Activated naive CD8-positive, alpha-beta T cell treated with anti-CD3 and anti-CD28 coated beads, Interleukin-2, amount 50 U/mL, for 24 hours (primary cell): ENCODE measurements at regions not wholly inside any gene's neighbourhood (a gene's known extent, or its start where the extent isn't known, plus 50 kb on each side); places are given as distances from the start of the nearest gene placed in this dataset.

ENCODE experiments used
- ATAC-seq: fragments of 150-1000 bp; cut with Tn5 transposase; one replicate; pipeline ENCODE4 v1.10.0; 2021
- DNase-seq: peaks from one replicate; pipeline ENCODE4 v3.0.0; 2021
- H3K27ac Mint-ChIP-seq: one replicate; pipeline ENCODE4 v1.8.0; 2021; ENCODE audit warnings: mild to moderate bottlenecking, mixed read lengths
- H3K27me3 Mint-ChIP-seq: one replicate; pipeline ENCODE4 v1.8.0; 2021; ENCODE audit warnings: mixed read lengths
- H3K36me3 Mint-ChIP-seq: one replicate; pipeline ENCODE4 v1.8.0; 2021; ENCODE audit warnings: low read depth, mixed read lengths
- H3K4me1 Mint-ChIP-seq: one replicate; pipeline ENCODE4 v1.8.0; 2021; ENCODE audit warnings: mixed read lengths
- H3K4me3 Mint-ChIP-seq: one replicate; pipeline ENCODE4 v1.8.0; 2021; ENCODE audit warnings: mild to moderate bottlenecking, moderate library complexity, mixed read lengths
- H3K9me3 Mint-ChIP-seq: one replicate; pipeline ENCODE4 v1.8.0; 2021; ENCODE audit warnings: mixed read lengths

DNA sequence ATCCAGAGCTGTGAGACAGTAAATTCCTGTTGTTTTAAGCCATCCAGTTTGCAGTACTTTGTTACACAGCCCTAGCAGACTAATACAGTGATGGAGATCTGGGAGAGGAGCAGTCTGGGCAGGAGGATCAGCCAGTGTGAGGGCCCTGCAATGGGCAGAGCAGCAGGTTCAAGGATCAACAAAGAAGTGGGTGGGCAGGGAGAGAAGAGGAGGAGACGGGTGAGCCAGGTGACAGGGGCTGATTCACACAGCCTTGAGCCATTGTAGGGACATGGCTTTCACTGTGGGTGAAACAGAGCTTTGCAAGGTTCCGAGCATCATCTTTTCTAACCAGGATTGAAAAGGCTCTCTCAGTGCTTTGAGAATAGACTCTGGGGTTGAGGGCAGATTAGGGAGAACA lies 88.2 kb upstream of the MVB12B start:
- Mint-ChIP-seq H3K4me3 (no peak overlapping the region), H3K27ac (no peak overlapping the region)
- DNase-seq, result no peak

DNA sequence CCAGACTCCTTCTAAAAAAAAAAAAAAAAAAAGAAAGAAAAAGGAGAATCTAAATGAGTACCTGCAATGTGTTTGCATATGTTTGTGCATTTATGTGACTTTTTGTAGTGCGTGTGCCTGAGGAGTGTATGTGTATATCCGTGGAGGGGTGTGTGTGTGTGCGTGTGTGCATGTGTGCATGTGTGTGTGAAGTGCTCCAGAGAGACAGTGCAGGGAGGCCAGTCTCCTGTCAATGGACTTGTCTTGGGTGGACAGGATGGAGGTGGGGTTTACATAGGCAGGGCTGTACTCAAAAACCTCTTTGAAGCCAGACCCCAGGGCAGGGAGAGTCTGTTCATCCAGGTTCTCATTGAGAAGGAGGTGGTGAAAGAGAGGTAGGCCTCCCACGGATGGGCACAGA lies 87.1 kb upstream of the MVB12B start:
- Mint-ChIP-seq H3K4me3 (no peak overlapping the region), H3K27me3 (no peaks in the 10 kb centered on the region), H3K36me3 (no peaks in the 10 kb centered on the region), H3K27ac (no peak overlapping the region), H3K4me1 (no peaks in the 10 kb centered on the region), H3K9me3 (peaks cover 6% of the 10 kb centered on the region)
- DNase-seq (no peak), ATAC-seq (no peak)

More for the DNA sequence above, 88.2 kb upstream of the MVB12B start:
- Mint-ChIP-seq H3K4me1 (no peaks in the 10 kb centered on the region), H3K27me3 (no peaks in the 10 kb centered on the region), H3K36me3 (no peaks in the 10 kb centered on the region), H3K9me3 (no peaks in the 10 kb centered on the region)
- no peak for ATAC-seq

DNA sequence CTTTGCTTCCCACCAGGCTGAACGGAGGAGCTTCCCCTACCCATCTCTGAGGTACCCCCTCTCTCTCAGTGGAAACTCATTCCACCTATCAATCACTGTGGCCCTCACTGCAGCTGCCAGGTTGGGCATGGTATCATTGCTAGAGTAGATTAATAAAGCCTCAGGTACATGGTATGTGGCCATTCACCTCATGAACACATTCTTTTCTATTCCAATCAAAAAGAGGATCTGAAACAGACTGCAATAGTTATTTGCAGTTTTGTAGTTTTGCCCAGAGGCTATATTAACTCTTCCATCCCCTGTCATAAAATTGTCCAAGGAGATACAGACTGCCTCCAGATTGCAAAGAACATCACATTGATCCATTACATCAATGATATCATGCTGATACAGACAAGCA lies 85.8 kb upstream of the MVB12B start:
- no peak overlapping the region for H3K4me3 Mint-ChIP-seq
- no peaks in the 10 kb centered on the region for H3K4me1 Mint-ChIP-seq
- peaks cover 15% of the 10 kb centered on the region for H3K9me3 Mint-ChIP-seq
- H3K27ac Mint-ChIP-seq, result no peak overlapping the region
- peaks cover 2% of the 10 kb centered on the region for H3K36me3 Mint-ChIP-seq
- H3K27me3 Mint-ChIP-seq, result peaks cover 6% of the 10 kb centered on the region
- ATAC-seq (no peak), DNase-seq (no peak)

DNA sequence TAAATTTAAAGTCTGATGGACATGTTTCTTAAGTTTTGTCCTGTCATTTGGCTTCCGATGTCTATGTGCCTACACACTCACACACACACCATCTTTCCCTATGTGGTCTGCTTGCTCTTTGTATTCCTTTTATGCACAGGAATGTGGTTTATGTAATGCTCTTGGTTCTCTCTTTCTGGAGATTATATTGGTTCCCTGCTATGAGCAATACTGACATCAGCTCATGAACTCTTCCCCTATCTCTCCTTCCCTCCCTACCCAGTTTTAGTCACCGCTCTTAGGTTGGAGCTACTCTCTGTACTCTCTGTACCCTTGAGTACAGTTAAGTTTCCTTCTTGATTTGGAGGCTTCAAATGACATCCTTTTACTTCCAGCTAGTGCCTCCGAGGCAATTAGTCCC lies 77.9 kb upstream of the MVB12B start:
- Mint-ChIP-seq H3K4me1 (no peaks in the 10 kb centered on the region), H3K36me3 (peaks cover 2% of the 10 kb centered on the region), H3K9me3 (peaks cover 23% of the 10 kb centered on the region), H3K27me3 (peaks cover 15% of the 10 kb centered on the region), H3K27ac (no peak overlapping the region), H3K4me3 (no peak overlapping the region)
- DNase-seq (no peak), ATAC-seq (no peak)

DNA sequence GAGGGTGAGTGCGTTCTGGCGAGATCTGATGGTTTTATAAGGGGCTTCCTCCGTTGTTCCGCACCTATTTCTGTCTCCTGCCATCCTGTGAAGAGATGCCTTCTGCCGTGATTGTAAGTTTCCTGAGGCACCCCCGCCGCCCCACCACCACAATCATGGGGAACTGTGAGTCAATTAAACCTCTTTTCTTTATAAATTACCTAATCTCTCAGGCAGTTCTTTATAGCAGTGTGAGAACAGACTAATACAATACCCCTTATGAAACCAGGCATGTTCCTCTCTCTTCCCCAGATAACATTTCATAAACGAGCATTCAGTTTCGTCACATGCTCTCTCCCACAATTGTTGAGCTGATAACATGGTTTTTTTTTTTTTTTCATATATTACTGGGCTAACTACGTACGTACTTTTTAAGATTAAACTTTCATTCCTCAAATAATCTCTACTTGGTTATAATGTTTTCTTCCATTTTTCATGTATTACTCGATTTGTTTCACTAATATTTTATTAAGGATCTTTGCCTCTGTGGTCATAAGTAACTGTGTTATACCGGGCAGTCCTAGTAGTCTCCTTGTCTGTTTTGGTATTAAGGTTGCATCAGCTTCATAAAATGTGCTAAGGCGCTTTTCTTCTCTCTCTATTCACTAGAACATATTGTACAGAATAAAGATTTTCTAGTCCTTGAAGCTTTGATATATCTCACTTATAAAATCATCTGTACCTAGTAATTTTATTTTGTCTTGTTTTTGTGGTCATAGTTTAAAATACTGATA lies 64.9 kb upstream of the MVB12B start:
- DNase-seq (no peak), ATAC-seq (no peak)
- Mint-ChIP-seq H3K4me1 (no peaks in the 10 kb centered on the region), H3K9me3 (peaks cover 6% of the 10 kb centered on the region), H3K27me3 (peaks cover 38% of the 10 kb centered on the region), H3K36me3 (no peaks in the 10 kb centered on the region), H3K4me3 (no peak overlapping the region), H3K27ac (no peak overlapping the region)

DNA sequence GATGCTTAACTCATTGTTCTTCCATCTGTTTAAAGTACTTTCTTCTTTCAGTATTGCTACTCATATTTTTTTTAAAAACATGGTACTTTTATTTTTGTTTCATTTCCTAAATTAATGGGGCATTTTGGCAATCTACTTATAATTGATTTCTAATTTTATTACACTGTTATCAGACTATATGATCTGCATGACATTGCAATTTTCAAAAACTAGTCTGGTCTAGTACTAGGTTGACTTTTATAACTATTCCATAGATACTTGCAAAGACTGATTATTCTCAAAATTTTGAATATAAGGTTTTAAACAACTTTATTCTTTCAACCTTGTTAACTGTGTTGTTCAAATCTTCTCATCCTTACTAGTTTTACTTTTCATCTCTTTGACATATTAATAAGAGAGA lies 63.9 kb upstream of the MVB12B start:
- H3K9me3 Mint-ChIP-seq, result peaks cover 6% of the 10 kb centered on the region
- no peaks in the 10 kb centered on the region for H3K36me3 Mint-ChIP-seq
- peaks cover 32% of the 10 kb centered on the region for H3K27me3 Mint-ChIP-seq
- DNase-seq, result no peak
- H3K27ac Mint-ChIP-seq, result no peak overlapping the region
- no peak overlapping the region for H3K4me3 Mint-ChIP-seq
- no peak for ATAC-seq
- H3K4me1 Mint-ChIP-seq, result no peaks in the 10 kb centered on the region

DNA sequence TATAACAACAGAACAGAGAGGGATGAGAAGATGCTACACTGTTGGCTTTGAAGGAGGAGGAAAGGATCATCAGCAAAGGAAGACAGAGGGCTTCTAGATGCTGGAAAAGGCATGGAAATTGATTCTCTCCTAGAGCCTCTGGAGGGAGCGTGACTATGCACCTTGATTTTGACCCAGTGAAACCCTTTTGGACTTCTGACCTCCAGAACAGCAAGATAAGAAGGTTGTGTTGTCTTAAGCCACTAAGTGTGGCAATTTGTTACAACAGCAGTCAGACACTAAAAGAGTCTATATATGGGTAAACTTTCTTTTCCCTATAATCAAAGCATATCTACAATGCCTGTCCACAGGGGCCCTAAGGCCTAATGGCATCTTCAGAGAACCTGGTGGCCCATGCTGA lies 56.1 kb upstream of the MVB12B start:
- ATAC-seq, result no peak
- Mint-ChIP-seq H3K4me1 (no peaks in the 10 kb centered on the region), H3K4me3 (no peak overlapping the region), H3K36me3 (no peaks in the 10 kb centered on the region), H3K9me3 (peaks cover 4% of the 10 kb centered on the region), H3K27me3 (peaks cover 5% of the 10 kb centered on the region), H3K27ac (no peak overlapping the region)
- DNase-seq, result no peak

DNA sequence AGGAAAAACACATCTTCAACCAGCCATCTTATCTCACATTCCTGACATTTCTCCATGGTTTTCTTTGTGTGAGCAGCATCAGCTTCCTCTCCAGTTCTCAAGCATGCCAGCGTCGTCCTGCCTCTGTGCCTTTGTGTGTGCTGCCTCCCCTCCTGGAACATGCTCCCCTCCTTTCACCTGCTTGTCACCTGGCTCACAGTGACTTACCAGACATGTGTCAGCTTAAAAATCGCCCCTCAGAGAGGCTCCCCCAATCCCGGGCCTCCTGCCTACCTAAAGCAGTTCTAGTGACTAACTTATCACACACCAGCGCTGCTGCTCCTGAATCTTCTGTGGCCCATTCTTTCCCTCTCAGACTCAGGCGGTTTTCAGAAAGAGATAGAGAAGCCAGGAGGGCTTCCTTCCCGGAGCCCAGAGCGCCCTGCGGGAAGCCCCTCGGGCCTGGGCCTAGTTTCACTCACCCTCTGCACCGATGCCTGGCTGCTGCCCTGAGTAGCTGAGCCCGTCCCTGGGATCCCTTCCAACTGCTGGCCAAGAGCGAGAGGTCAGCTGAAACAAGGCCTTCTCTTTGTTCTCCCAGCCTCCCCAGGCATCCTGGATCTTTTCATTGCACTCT lies 51.1 kb upstream of the MVB12B start:
- no peaks in the 10 kb centered on the region for H3K36me3 Mint-ChIP-seq
- peaks cover 28% of the 10 kb centered on the region for H3K27me3 Mint-ChIP-seq
- no peaks in the 10 kb centered on the region for H3K4me1 Mint-ChIP-seq
- H3K4me3 Mint-ChIP-seq, result no peak overlapping the region
- peaks cover 4% of the 10 kb centered on the region for H3K9me3 Mint-ChIP-seq
- no peak for ATAC-seq
- DNase-seq, result no peak
- no peak overlapping the region for H3K27ac Mint-ChIP-seq

DNA sequence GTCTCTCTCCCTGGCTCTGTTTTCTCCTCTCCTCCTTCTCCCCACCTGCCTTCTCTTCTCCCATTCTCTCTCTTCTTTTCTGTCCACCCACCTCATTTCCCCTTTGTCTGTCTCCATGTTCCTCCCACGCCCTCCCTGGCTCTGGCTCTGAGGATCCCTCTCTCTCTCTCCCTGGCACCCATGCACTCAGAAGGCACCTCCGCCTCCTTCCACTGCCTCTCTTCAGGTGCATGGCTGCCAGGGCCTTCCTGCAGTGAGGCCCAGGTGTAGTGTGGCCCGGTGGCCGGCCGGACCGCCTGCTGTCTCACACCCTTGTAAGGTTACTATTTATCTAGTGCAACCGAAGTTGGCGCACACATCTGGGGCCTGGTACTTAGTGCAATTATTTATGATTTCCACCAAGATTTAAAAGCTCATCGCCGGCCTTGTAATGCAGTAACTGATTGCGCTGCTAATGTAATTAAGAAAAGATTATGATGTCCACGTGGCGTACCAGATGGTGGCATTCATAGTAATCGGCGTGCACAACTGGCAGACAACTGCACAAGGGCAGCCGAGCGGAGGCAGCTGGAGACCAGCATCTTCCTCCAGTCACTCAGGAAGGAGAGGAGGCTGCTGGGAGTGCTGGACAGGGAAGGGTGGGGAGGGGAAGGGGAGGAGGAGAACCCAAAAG lies 50.4 kb upstream of the MVB12B start:
- no peak overlapping the region for H3K4me3 Mint-ChIP-seq

More for the DNA sequence above, 50.4 kb upstream of the MVB12B start:
- Mint-ChIP-seq H3K4me1 (no peaks in the 10 kb centered on the region), H3K27ac (no peak overlapping the region), H3K36me3 (no peaks in the 10 kb centered on the region), H3K27me3 (peaks cover 28% of the 10 kb centered on the region), H3K9me3 (peaks cover 4% of the 10 kb centered on the region)
- no peak for DNase-seq
- ATAC-seq, result no peak
